GM19395 (cell line): ENCODE measurements at regions not wholly inside any gene's neighbourhood (a gene's known extent, or its start where the extent isn't known, plus 50 kb on each side); places are given as distances from the start of the nearest gene placed in this dataset.
"Not testable (repeated sequence)": the region's sequence is repeated elsewhere in the genome, so short reads cannot be mapped to it uniquely, and the experiment has no call there.

ENCODE experiments used
- ATAC-seq: cut with Tn5 transposase; IDR thresholded peaks from one replicate; pipeline ENCODE4 v1.9.1; 2021; ENCODE audit warnings: mild to moderate bottlenecking, moderate library complexity; ENCODE audit not compliant: unreplicated experiment

DNA sequence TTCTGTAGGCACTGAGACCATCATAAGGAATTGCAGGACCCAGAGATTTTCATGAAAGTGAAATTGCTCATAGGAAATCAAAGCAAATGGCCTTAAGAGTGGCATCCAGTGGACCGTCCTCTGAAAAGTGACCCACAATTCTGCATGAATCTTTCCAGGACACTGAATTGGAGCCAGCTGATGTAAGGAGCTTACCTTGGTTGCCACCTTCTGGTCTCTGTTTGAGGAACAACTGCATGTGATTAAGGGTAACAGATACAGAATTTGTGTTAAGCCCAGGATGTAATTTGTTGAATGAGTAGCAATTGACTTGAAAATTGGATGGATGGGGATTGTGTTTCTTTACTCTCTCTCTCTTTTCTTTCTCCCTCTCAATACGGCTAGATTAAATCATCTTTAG is 49.9 kb upstream of the GAS1 start:
- no peak for ATAC-seq

DNA sequence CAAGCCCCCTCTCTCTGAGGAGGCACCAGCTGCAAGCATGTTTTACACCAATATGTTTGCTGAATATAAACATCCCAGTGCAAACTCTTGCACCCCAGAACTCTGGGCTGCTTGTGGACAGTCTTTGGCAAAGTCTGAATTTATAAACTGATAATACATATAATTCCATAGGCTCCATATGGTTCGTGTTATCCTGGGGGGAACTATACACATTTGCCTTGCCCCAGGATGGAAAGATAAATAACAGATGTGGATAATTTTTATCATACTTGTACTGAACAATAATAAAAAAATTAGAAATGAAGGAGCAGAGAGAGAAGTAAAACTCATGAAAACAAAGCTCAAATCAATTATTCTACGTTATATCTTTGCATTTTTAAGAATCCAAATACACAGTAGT is 50.6 kb upstream of the GAS1 start:
- ATAC-seq, result no peak

DNA sequence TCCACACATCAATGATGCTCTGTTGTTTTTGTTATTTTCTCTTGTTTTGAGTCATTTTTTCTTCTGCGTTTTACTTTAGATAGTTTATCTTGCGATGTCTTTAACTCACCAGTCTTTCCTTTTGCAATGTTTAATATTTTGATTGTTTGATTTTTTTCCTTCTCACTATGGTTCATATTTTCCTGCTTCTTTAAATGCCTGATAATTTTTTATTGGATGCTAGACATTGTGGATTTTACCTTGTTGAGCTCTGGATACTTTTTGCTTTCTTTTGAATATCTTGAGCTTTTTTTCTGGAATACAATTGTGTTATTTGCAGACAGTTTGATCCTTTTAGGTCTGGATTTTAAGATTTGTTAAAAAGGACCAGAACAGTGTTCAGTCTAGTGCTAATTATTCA is 55.2 kb upstream of the GAS1 start:
- ATAC-seq, result no peak

DNA sequence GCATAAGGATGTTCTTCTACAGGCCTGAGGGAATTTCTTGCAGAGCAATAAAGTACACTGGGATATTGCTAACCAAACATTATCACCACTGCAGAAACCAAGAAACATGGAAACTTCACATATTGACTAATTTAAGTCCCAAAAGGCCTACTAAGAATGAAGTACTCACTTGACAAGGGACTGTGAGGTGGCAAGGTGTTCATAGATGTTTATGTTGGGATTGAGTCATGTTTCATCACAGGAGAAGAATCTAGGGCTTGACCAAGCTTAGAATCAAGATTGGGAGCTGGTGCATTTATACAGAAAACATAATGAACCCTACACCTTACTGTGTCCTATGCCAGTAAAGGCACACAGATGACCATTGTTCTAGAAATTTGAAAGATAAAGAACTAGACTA is 56.7 kb upstream of the GAS1 start:
- ATAC-seq, result no peak

DNA sequence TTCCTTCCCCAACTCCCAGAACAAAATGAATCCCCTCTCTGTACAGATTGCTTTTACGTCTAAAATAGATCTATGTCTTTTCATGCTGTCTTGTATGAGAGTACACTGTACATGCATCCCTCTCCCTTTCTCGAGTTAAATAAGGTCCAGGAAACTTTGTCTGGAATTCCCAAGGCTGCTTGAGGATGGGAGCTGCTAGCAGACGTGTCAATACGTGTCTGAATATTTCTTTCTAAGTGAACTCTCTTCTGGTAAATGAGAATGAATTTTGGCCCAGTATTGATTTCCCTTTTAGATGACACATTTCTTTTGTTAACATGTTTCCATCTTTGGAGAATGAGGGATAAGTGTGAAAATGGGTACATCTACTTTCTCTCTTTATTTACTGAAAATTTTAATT is 59.6 kb upstream of the GAS1 start:
- no peak for ATAC-seq

DNA sequence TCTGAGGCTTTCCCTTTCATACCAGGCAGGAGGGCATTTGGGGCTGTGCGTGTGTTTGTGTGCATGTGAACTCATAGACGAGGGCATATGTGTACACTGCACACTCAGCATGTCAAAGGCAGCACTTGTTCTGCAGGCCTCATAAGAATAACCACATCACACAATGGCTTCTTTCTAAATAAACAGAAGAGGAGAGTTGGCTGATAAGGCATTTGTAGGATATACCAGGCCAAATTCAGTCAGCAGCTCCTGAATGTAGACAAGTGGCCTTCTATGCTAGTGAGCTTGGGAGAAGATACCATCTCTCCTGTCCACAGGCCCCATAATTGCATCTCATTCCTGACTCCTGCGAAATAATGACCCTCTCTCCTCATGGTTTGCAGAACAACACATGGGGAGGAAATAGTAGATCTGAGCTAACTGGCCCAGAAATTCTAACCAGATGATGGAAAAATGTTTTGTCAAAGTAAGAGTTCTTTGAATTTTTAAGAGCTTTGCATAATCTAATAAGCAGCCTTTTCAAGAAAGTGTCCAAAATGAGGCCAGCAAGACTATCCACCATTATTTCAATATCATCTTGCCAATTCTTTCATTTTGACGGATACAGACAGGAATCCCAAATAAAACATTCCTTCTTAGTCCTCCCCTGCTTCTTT is 60.5 kb upstream of the GAS1 start:
- ATAC-seq, result no peak

DNA sequence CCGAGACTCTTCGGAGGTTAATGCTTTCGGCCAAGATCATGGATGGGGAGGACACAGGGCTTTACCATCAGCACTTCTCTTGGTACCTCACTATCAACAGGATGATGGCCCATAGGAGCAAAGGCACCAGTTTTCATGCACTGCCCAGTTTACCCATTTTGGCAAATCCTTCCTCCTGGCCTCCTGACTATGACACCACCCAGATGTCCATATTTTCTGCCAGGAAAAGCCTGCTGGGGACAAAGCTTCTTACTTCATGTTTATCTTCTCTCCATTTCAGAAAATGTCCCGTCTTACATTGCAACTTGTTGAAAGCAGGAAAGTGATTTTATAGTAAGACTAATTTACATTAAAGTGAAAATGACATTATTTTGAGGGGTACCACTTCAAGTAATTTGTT is 61.4 kb upstream of the GAS1 start:
- no peak for ATAC-seq

DNA sequence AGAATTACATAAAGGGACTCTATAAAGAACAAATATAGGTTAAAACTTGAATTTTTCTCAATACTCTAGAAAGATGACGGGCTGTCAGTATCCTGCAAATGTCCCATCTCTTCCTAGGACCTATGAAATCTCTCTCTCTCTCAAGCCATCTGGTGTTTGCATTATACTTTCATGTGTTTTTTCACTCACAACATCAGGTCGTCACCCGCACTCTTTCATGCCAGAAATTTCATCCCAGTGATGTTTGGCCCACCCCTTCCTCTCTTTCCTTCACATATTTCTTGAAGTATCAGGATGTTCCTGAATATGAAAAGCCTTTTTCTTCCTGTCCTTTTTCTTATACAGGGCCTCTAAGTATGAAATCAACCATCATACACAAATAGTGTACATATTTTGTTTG is 63.3 kb upstream of the GAS1 start:
- no peak for ATAC-seq

DNA sequence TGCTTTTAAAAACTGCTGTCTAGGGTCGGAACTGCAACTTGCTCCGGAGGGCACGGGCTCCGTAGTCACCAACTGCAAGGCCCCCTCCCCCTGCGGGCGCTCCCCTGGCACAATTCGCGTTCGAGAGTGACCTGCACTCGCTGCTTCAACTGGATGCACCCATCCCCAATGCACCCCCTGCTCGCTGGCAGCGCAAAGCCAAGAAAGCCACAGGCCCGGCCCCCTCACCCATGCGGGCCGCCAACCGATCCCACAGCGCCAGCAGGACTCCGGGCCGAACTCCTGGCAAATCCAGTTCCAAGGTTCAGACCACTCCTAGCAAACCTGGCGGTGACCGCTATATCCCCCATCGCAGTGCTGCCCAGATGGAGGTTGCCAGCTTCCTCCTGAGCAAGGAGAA is 64.2 kb upstream of the GAS1 start:
- no peak for ATAC-seq

DNA sequence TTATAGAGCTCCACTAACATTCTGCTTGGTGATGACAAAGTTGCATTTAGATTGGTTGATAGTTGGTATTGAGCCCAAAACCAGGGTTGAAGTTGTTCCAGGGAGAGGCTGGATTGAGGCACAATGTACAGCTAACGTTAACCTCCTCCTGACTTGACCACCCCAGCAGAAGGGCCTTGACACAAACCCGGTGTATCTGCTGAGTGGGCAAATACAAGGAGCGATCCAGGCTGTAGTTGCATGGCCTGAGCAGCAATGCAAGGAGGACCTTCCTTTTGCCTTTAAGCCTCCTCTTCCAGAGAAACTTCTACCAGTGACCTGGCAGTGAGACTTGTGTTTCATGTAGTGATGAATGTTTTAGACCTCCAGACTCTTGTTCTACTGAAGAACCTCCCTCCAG is 66.2 kb upstream of the GAS1 start:
- no peak for ATAC-seq

DNA sequence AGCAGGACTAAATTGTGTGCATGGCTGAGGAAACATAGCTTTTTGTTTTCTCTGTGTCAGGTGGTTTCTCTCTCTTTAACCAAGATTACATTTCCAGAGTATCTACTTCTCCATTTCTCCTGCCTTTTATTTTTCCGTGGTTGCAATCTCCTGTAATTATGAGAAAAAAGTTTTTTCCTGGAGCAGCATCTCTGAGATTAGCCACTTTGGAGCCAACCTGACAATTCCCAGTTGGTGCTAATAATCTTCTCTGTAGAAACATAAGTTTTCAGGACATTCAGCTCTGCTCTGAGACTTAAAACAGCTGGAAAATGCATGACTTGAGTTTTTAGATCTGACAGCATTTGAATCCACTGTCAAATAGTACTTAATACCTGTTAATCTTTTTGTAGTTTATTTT is 67.1 kb upstream of the GAS1 start:
- ATAC-seq, result no peak

DNA sequence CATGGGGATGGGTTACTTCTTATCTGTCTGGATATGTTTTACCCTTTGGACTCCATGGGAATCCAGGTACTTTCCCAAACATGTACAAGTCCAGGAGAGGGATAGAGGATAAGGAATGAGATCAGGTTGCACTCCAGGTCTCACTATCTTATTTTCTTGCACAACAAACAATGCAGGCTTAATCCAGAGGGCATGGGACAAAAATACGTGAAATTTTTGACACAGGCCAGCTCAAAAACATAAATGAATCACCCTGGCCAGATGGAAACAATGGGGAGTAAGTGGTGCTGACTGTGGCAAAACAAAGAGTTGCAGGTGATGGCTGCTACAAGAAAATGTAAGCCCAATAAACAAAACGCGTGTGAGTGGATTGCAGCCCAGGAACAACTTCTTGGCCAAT is 69.4 kb upstream of the GAS1 start:
- no peak for ATAC-seq

DNA sequence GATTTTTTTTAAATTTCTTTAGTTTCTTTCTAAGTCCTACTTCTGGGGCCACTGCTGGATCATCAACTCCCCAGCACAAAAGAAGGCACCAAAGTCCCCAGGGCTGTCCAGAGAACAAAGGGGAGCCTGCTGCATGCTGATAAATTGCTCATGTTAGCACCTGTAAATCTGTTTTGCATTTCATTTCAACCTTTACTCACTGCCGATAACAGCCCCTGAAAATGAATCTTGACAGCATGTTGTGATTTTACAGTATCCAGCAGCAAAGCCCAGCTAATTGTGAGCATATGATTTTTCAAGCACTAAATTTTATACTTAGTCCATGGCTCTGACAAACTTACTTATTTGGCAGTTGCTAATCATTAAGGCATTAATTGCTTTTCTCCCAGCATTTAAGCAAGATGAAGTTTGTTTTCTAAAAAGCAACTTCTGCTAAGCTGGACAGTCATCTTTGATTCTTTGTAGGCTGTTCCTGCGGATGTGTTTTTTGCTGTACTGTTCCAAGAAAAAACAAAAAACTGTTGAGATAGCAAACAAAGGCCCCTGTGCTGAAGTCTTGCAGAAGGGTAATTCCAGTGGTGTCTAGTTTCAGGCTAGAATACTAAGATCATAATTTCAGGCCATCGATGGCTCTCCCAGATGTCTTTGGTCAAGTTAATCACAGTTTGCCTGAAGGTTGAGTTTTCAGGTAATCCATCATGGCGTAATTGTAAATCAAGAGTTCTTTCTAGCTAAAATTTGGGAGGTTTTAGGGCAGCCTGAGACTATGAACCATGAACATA is 73.1 kb upstream of the GAS1 start:
- no peak for ATAC-seq

DNA sequence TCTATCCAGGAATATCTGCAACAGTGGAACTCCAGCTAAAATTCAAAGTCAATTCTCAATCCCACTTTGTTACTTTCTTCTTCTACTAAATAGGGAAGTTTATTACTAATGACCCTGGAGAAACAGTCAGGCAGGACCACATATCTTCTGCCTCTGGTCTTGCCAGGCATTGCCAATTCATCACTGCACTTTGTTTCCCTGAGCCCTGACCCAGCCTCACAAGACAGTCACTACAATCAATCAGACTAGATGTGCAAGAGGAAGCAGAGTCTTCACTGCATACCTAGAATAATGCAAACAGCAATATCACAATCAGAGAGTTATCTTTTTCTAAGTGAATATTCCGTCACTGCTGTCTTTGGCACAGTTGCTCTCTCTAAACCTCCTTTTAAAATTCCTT is 74.9 kb upstream of the GAS1 start:
- no peak for ATAC-seq

DNA sequence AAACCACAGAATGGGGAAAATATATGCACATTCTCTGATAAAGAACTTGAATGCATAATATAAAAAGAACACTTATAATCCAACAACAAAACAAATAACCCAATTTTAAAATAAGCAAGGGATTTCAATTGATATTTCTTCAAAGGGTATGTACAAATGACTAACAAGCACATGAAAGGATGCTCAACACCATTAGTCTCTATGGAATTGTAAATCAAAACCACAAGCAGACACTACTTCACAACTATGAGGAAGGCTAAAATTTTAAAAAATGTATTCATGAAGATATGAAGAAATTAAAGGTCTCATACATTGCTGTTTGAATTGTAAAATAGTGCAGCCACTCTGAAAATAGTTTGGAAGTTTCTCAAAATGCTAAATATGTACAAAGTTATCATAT is 78.9 kb upstream of the GAS1 start:
- no peak for ATAC-seq

DNA sequence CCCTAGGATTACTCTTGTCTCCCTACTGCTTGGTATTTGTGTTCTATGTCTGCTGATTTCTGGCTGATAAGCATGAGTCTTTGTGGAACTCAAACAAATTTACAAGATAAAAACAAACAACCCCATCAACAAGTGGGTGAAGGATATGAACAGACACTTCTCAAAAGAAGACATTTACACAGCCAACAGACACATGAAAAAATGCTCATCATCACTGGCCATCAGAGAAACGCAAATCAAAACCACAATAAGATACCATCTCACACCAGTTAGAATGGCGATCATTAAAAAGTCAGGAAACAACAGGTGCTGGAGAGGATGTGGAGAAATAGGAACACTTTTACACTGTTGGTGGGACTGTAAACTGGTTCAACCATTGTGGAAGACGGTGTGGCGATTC is 81.5 kb upstream of the GAS1 start:
- not testable (repeated sequence) for ATAC-seq

DNA sequence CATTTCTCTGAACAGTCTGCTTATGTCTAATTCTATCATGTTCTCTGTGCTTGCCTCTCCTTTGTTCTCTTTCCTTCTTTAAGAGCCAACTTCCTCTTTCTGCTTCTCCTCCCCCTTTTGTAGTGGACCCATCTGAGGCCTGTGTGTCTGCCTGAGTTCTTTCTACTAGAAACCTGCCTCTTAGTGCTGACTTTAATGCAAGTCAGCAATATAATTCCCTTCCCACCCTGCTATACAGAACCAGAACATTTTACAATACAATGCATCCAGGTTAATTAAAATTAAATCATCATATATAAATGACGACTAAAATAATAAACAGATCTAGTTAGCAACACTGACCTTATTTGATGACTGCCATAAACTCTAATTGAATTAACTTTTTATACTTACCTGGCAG is 82.6 kb upstream of the GAS1 start:
- no peak for ATAC-seq

DNA sequence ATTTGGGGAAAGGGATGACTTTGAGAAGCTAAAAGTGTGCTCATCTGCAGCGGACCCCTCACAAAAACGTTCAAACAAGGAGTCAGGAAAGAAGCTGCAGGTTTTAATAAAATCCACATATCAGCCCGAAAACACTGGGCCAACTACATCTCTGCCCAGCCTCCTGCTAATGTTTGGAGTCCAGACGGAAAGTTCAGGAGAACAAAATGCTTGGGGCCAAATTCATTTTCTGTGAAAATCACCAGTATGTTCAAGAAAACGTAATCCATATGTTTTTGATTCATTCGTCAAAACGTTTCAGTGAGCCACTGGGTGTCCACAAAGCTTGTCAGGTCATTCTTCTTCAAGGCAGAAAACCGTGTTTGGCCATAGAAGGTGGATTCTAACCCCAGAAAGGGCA is 87.5 kb upstream of the GAS1 start:
- no peak for ATAC-seq

DNA sequence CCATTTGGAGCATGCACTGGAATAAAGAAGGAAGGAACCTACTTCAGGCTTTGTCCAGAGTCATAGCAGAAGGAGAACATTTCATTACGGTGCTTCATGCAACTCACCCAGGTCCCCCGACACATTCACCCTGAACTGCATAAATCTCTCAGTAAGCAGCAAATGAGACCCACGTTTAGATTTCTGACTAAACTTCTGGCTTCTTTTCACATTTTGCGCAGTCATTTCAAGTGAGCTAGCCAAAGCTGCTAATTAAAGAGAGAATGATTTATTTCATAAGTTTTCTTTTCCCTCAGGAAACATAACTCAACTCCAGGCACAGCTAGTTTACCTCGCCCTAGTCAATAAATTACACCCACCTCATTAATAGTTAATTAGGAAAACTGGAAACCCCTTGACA is 88.6 kb upstream of the GAS1 start:
- no peak for ATAC-seq

DNA sequence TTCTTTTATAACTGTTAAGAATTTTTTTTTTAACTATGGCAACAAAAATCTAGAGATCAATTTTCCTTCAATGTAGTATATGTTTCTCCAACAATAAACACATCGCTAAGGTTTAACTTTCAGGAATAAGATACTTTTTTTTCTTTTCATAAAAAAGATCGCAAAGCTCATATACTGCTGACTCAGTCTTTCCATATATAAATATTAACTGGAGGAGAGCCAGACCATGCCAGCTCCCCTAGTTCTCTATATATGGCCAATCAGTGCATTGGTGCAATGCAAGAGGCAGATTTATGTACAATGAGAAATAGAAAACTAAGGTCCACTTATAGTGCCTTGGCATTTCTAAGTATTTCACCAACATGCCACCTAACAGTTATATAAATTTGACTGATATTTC is 89.2 kb upstream of the GAS1 start:
- no peak for ATAC-seq

DNA sequence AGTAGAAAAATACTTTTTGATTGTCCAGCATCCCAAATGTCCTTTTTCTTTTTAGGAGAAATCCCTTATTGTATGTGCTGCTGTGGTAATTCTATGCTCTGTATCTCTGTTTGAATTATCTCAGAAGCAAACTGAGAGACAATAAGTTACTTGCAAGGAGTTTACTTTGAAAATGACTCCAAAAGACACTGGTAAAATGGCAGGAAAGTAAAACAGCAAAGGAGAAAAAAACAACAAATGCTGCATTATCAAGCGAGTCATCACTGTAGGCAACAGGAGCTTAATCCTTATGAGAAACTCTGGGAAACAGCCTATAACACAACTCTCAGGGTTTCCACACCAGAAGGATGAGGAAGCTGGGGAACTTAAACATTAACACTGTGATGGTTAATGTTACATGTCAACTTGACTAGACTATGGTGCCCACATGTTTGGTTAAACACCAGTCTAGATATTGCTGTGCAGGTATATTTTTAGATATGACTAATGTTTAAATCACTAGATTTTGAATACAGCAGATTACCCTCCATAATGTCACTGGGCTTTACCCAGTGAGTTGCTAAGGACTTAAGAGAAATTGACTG is 92.6 kb upstream of the GAS1 start:
- ATAC-seq, result no peak

DNA sequence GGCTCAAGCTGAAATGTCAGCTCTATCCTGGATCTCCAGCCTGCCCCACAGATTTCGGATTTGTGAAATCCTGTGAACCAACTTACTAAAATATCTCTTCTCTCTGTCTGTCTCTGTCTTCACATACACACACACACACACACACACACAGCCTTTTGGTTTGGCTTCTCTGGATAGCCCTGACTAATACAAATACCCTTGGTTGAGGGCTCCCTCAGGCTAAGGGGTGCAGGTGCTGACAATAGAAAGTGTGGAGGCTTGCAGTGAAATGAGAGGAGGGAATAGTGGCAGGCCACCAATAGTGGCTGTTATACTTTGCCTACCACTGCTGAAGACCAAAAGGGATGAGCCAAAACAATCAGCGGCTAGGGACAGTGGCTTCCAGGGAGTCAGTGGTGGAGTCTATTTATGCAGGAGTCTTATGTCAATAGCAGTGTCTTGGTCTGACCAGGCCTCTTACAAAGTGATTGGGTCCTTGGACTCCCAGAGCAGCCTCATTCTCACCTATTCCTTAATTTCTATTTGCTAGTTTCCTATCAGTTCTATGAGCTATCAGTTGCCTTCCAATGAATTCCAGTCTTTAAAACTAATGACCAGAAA is 93.2 kb upstream of the GAS1 start:
- no peak for ATAC-seq
